Fibroblast of peridontal ligament (primary cell): ENCODE measurements at regions not wholly inside any gene's neighbourhood (a gene's known extent, or its start where the extent isn't known, plus 50 kb on each side); places are given as distances from the start of the nearest gene placed in this dataset.
"Not testable (repeated sequence)": the region's sequence is repeated elsewhere in the genome, so short reads cannot be mapped to it uniquely, and the experiment has no call there.

Experiments used
- DNase-seq: peaks from one replicate; pipeline ENCODE4 v3.0.0-alpha.2; 2010; ENCODE audit errors: extremely low read depth

DNA sequence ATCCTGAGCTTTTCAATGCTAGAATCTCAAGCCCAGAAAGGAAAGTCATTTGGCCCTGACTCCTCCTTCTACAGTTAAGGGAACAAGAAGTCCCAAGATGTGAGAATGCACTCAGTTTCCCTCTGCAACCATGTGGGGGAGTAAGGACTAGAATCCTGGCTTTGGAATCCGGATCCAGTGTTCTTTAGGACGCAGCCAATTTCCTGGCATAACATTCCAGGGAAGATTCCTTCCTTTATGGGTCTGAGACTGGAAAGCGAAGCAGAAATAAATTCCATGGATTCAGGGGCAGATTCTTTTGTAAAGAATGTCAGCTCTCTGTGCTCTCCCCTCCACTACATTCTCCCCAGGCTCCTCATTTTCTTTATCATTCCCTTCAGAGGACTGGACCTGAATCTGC is 151.8 kb upstream of the SOX14 start:
- no peak for DNase-seq

DNA sequence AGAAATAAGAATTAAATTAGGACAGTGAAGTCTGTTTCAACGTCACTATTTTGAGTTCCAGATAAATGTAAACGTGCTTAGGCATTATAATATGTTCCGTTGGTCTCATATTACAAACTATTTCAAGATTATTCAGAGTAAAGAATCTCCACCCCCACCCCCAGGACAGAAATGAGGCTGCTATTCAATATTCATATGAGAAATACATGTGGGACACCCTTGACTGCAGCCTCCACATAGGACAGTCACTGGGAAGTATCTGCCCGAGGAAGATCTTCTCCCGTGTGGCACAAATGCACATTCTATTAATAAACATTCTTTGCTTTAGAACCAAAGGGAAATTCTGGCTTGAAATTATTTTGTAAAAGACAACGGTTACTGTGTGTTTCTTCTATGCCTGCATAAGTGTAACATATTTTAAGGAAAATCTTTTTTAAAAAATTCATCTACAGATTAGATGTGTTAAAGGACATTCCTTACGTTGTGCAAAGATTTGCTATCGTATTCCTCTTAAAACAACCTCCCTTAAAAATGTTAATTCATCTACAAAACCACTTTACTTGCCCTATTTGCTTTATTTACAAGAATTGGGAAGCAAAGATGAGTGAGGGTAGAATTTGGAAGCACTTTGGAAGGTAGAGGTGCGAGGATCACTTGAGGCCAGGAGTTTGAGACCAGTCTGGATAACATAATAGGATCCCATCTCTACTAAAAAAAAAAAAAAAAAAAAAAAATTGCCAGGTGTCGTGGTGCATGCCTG is 148.3 kb upstream of the SOX14 start:
- no peak for DNase-seq

DNA sequence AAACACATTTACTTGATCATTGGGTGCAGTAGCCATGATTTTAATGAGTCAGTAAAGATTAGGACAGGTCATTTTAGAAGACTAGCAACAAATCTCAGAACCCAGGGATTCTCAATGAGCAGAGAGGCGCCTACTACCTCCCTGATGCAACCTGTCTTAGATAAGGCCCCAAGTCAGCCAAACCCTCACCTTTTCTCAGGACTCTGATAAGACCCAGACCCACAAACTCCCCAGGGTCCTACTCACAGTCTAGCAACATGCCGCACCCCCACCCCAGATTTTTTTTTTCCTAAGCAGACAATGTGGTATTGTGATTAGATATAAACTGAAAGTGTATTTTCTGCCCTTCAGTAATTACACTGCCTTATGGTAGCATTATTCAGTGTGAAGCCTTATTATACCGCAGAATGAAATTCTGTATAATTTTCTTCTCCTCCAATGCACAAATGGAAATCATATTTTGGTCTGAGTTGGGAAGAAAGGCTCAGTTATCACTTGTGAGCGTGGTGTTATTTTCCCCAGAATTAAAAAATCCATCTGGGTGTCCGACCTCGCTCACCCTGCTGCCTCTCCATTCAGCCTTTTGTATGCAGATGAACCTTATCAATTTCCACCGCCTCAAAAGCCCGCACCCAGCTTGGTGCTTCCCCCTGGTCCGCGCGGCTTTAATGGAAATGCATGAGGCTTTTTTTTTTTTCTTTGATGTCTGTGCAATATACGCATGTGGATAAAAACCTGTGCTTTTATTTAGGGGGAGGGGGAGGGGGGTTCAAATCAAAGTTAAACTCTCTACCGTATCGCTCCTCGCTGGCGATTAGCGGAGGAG is 122.0 kb upstream of the SOX14 start:
- no peak for DNase-seq

DNA sequence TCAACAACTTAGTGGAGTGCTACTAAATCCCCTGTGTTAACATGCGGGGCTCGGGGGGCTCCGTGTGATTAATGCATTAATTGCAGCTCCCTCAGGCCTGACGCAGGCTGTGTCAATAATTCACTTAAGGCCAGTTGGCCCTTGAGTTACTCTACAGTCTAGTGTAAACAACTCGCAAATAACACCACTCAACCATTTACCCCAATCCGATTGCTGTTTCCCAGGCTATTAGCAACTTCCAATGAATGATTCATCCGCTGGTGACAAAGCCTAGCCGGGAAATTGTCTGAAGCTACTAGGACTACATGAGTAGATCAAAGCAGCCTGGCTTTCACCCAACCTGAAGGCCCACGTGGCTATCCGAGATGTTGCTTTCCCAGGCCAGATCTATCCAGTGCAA is 121.3 kb upstream of the SOX14 start:
- no peak for DNase-seq

DNA sequence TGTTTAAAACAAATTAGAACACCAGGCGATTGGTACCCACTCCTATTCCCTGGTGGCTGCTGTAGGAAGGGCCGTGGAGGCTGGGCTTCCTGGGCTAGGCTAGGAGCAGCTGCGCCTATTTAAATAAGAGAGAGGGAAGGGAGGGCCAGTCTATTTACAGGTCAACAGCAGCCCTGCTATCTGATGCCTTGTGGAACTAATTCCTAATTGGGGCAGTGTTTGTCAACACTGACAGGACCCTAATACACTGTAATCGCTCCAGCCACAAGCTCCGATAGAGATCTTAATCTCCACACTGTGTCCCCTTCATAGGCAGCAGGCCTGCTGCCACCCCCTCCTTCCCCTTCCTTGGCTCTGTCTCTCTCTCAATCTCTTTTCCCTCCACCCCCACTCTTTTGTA is 116.9 kb upstream of the SOX14 start:
- no peak for DNase-seq

DNA sequence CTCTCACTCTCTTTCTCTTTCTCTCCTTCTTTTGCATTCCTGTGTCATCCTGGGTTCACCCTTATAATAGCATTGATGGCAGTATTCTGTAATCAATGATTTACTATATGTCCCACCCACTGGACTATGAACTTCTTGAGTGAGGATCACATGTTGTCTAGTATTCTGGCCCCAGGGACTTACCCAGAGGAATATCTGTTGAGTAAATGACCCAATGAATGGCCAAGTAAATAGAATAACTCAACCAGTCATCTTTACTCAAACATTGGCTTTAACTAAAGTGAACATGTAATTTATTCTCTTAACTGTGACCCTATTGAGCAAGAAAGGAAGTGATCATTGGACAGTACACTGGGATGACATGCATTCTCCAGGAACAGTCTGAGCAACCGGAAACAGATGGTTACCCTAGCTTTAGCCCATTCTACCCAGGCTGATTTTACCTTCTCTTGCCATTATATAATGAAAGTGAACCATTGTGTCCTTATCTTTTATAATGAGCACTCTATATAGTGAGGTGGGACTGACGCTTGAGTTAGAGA is 94.5 kb upstream of the SOX14 start:
- no peak for DNase-seq

DNA sequence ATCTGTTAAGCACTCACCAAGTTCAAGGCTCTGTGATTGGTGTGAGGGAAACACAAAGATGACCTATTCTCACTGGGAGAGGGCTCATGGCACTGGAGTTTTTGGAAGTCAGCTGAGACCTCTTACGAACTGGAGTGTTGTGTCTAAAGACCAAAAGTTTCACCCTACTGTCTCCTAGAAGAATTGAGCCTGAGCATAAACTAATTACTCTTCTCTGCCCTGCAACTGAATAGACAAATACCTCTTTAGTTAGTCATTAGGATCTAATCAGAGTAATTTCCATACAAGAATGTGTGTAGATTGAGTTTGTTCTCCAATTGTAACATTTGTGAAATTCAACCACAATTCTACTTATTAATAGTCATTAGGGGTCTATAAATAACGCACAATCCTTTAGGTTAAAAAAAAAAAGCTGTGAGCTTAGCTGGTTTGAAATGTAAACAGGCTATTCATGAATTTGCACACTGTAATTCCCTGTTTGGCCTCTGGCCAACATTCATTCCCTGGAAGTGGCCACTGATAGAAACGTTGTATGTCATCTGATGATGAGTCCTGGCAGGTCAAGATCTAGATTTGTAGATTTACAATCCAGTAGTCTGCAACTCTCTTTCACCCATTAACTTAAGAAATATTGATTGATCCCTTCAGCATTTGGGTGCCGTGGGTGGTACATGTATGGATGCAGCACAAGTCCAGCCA is 76.8 kb upstream of the SOX14 start:
- no peak for DNase-seq

DNA sequence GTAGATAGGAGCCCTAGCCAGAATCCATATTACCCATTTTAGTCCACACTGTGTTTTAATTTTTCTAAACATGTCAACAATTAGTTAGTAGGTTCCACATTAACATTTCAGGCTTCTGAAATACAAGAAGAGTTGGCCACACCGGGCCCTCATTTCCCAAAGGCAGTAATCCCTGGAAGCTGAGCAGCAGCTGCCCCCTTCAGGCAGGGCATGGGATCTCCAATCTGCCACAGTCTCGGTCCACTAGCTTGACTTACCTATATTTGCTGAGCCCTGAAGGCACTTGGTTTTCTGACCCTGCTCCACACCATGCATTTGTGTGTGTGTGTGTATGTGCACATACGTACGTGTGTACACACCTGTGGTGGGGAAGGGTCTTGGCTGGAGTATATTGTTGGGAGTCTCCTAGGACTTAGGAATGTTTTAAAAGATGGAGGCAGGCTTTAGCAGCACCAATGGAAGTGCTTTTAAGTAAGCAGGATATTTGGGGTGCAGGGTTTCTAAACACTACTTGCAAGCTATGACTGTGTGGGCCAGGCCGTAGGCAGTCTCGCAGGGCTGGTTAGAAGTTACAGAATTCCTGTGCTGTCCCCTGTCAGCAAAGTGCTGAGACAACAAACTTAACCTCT is 71.2 kb upstream of the SOX14 start:
- DNase-seq: no peak

DNA sequence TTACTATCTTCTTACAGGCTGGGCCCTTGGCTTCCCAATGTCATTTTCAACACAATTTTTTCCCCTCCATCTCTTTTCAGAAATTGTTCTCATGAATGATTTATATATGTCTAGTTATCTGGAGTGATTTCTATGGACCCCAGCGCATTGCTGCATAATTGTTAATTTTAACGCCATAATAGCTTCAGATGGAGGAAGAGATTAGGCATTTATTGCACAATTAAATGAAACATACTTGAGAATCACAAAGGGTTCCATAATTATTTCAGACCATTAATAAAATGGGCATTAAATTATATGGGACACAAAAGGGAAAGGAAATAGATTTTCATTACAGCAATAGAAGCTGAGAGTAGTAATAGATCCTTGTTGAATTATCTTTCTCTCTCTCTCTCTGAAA is 70.3 kb upstream of the SOX14 start:
- no peak for DNase-seq

DNA sequence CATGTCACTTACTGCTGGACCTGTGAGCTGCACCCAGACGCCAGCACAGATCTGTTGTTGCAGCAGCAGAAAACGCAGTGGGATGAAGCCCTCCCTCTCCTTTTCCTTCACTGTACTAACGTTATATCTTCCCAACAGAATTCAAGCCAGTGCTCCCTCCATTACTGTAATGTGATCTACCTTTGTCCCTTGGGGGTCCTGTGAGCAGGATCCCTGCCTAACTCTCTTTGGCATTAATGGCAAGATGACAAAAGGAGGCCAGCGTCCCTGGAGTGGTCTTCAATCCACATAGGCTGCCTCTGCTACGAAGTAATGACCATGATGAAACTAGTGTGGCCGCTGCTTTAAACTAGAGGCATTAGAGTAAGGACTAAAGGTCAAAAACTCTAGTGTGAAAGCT is 69.3 kb upstream of the SOX14 start:
- no peak for DNase-seq

DNA sequence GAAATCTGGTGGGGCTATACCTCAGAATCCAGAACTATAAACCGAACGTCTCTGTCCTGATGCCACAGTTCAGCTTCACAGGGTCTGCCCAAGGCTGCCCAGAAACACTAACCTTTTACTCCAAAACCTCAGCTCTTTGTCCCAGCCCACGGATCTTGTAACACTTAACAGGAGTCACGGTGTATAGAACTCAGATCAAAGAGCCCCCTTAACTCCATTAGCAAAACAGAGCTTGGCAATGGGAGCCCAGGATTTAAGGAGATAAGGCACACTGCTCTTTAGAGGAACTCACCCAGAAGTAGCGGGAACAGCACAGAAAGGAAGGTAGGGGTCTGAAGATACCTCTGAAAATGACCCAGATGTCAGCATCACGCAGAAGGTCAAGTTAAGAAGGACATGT is 68.8 kb upstream of the SOX14 start:
- no peak for DNase-seq

DNA sequence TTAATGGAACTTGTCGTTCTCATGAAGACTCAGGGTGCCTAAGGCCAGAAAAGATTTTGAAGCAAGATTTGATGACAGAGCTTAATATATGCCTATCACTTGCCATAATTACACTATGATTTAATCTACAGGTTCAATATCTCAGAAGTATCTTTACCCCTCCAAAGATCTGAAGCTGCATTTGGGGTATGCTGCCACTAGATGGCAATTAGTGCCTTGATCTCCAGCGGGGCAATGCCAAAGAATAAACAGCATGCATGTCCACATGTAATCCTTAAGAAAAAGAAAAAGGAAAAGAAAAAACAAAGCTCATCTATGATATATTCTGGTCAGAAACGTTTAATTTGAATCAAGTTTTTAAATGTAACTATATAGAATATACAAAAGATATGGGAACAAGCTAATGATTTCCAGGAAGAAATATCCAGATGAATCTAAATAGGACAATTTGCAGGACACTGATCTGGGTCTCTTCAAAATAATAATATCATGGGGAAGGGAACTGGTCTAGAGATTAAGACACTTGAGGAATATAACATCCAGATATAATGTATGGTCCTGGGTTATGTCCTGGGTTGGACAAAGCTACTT is 55.0 kb upstream of the SOX14 start:
- no peak for DNase-seq

DNA sequence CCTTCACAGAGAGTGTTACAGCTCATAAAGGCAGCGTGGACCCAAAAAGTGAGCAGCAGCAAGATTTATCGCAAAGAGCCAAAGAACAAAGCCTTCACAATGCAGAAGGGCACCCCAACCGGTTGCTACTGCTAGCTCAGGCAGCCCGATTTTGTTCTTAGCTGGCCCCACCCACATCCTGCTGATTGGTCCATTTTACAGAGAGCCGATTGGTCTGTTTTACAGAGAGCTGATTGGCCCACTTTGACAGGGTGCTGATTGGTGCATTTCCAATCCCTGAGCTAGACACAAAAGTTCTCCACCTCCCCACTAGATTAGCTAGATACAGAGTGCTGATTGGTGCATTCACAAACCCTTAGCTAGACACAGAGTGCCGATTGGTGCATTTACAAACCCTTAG is 50.1 kb upstream of the SOX14 start:
- not testable (repeated sequence) for DNase-seq
